Kidney (tissue), 13 donors: ENCODE measurements at regions not wholly inside any gene's neighbourhood (a gene's known extent, or its start where the extent isn't known, plus 50 kb on each side); places are given as distances from the start of the nearest gene placed in this dataset.
A peak's percentile ranks its signal among the peaks of the same experiment; 100 is the strongest.

Source experiments
- DNase-seq, 5 donors: peaks; one replicate each; pipeline ENCODE4 v3.0.0-alpha.2; 2013 to 2020
- FAIRE-seq: peaks from 2 replicates; lab custom pipeline; 2012; peaks lifted over from hg19 to GRCh38; lab: Jason Lieb, UNC
- H3K27ac ChIP-seq, 2 donors: one replicate each; pipeline ENCODE4 v1.7.0; 2013; ENCODE audit warnings: low read depth in 2 of 2, low read length in 2 of 2, inconsistent platforms in 1 of 2
- H3K27me3 ChIP-seq: one replicate; pipeline ENCODE4 v1.7.1; 2013; ENCODE audit warnings: low read length, inconsistent platforms; ENCODE audit not compliant: control insufficient read depth, insufficient read depth
- H3K36me3 ChIP-seq, 3 donors: one replicate each; pipeline versions ENCODE4 v1.7.0 to v1.7.1; 2013; ENCODE audit warnings: low read length in 3 of 3, control low read depth in 1 of 3, inconsistent platforms in 1 of 3; ENCODE audit not compliant: insufficient read depth in 3 of 3, control insufficient read depth in 2 of 3
- H3K4me1 ChIP-seq, 3 donors: one replicate each; pipeline versions ENCODE4 v1.7.0 to v1.7.1; 2013; ENCODE audit warnings: low read length in 3 of 3, inconsistent platforms in 1 of 3, low read depth in 1 of 3; ENCODE audit not compliant: control insufficient read depth in 2 of 3, insufficient read depth in 2 of 3
- H3K4me3 ChIP-seq, 3 donors: one replicate each; pipeline versions ENCODE4 v1.7.0 to v1.8.1; 2013; ENCODE audit warnings: low read length in 3 of 3, control low read depth in 1 of 3, inconsistent platforms in 1 of 3
- H3K9ac ChIP-seq, 3 donors: one replicate each; pipeline versions ENCODE4 v1.7.0 to v1.7.1; 2013; ENCODE audit warnings: low read length in 3 of 3, control low read depth in 1 of 3, inconsistent platforms in 1 of 3
- H3K9me3 ChIP-seq, 3 donors: one replicate each; pipeline versions ENCODE4 v1.7.0 to v1.7.1; 2013; ENCODE audit warnings: low read length in 3 of 3, control low read depth in 1 of 3, inconsistent platforms in 1 of 3; ENCODE audit not compliant: control insufficient read depth in 2 of 3, insufficient read depth in 1 of 3
- intact Hi-C: fragments of 100-400 bp; cut with DNase I; formaldehyde crosslinking; loops from one replicate; pipeline ENCODE4 v1.11.1; 2022
- TF ChIP-seq, protein P1 (sequence below): IDR thresholded peaks from 3 replicates; pipeline ENCODE4 v1.5.1; 2012; ENCODE audit warnings: mild to moderate bottlenecking, moderate library complexity, borderline replicate concordance; ENCODE audit not compliant: insufficient read depth; ENCODE audit errors: extremely low read depth
- donor health status: control.
- donor health status: control.
- donor health status: control.
- donor health status: control.
- donor health status: control.
- donor health status: DM: yes; HTN: yes; CAD: no.
- donor health status: Normal renal cell carcinoma (clear cell type).

DNA sequence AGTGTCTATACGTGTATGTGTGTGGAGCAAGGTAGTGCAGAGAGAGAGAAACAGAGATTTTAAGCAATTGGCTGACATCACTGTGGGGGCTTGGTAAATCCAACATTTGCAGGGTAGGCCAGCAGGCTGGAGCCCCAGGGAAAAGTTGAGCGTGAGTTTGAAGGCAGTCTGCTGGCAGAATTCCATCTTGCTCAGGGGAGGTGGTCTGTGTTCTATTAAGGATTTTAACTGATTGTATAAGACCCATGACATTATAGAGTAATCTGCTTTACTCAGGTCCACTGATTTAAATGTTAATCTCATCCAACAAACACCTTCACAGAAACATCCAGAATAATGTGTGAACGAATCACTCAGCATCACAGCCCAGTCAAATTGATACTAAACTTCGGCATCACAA, 912.9 kb downstream of the GRM8 start:
- no peaks in the 10 kb centered on the region for H3K27me3 ChIP-seq
- FAIRE-seq: no peak
- TF ChIP-seq, protein P1, sequence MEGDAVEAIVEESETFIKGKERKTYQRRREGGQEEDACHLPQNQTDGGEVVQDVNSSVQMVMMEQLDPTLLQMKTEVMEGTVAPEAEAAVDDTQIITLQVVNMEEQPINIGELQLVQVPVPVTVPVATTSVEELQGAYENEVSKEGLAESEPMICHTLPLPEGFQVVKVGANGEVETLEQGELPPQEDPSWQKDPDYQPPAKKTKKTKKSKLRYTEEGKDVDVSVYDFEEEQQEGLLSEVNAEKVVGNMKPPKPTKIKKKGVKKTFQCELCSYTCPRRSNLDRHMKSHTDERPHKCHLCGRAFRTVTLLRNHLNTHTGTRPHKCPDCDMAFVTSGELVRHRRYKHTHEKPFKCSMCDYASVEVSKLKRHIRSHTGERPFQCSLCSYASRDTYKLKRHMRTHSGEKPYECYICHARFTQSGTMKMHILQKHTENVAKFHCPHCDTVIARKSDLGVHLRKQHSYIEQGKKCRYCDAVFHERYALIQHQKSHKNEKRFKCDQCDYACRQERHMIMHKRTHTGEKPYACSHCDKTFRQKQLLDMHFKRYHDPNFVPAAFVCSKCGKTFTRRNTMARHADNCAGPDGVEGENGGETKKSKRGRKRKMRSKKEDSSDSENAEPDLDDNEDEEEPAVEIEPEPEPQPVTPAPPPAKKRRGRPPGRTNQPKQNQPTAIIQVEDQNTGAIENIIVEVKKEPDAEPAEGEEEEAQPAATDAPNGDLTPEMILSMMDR: no peak

DNA sequence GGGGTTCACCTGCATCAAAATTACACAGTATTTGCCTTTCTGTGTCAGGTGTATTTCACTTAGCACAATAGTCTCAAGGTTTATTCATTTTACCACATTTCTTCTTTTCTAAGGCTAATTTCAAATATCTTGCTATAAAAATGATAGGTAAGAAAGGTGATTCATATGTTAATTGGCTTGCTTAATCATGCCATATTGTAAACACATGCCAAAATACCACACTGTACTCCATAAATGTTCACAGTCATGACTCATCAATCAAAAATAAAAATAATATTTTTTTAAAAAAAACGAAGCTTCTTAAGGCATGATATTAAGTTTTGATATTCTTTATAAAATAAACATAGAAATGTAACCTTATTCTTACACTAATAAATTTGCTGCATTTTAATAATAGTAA, 947.1 kb downstream of the GRM8 start:
- DNase-seq: no peak
- Histone ChIP-seq H3K27ac (no peak overlapping the region), H3K36me3 (no peaks in the 10 kb centered on the region), H3K27me3 (no peaks in the 10 kb centered on the region), H3K9me3 (no peaks in the 10 kb centered on the region), H3K4me3 (no peak overlapping the region), H3K9ac (no peak overlapping the region), H3K4me1 (no peaks in the 10 kb centered on the region)
- peak; percentile 53 for FAIRE-seq
- intact Hi-C loops: no loop called here
- TF ChIP-seq, protein P1: no peak

More for the DNA sequence above, 912.9 kb downstream of the GRM8 start:
- no peak for DNase-seq
- no peak overlapping the region for H3K4me3 ChIP-seq
- no peaks in the 10 kb centered on the region for H3K36me3 ChIP-seq
- no peaks in the 10 kb centered on the region for H3K9me3 ChIP-seq
- no peak overlapping the region for H3K9ac ChIP-seq
- intact Hi-C loops: no loop called here
- H3K4me1 ChIP-seq: no peaks in the 10 kb centered on the region
- H3K27ac ChIP-seq: no peak overlapping the region

DNA sequence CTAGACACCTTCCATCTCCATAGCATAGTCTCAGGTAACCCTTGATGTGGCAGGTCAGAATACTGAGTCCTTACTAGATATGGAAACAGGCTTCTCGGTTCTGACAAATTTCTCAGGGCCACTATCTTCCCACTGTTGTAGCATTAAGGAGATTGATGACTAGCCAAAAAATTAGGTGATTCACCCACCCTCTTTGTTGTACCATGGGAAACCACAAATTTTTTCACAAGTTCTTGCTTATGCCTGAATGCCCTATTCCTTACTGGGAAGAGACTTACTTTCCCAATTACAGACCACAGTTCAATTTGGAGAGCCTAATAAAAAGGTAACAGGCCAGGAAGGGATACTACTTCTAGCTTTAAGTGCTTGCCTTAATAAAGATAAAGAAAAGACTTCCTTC, 948.8 kb downstream of the GRM8 start:
- intact Hi-C loops: no loop called here
- TF ChIP-seq, protein P1: no peak
- H3K4me1 ChIP-seq: no peaks in the 10 kb centered on the region

DNA sequence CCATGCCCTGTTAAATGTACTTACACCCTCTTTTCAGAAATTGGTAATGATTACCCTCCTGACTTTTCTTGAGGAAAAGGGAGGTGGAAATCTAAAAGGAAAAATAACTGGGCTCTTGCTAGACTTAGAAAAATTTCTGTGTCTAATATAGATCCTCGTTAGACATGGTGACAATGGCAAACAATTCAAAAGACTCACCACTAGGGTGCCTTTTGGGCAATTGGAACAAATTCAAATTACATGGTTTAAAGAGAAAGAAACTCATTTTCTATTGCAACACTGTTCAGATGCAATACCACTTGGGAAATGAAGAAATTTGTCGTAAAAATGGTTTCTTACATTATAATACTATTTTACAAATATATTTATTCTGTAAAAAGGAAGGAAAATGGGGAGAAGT, 950.1 kb downstream of the GRM8 start:
- Histone ChIP-seq H3K4me3 (no peak overlapping the region), H3K9ac (no peak overlapping the region), H3K36me3 (no peaks in the 10 kb centered on the region), H3K9me3 (no peaks in the 10 kb centered on the region), H3K27me3 (no peaks in the 10 kb centered on the region), H3K4me1 (no peaks in the 10 kb centered on the region), H3K27ac (no peak overlapping the region)
- intact Hi-C loops: no loop called here
- TF ChIP-seq, protein P1: no peak
- DNase-seq (no peak), FAIRE-seq (no peak)

More for the DNA sequence above, 948.8 kb downstream of the GRM8 start:
- Histone ChIP-seq H3K4me3 (no peak overlapping the region), H3K27ac (no peak overlapping the region), H3K36me3 (no peaks in the 10 kb centered on the region), H3K27me3 (no peaks in the 10 kb centered on the region), H3K9me3 (no peaks in the 10 kb centered on the region), H3K9ac (no peak overlapping the region)
- DNase-seq (no peak), FAIRE-seq (no peak)
